ENCODE measurements at regions not wholly inside any gene's neighbourhood (a gene's known extent, or its start where the extent isn't known, plus 50 kb on each side); places are given as distances from the start of the nearest gene placed in this dataset.
A peak's percentile ranks its signal among the peaks of the same experiment; 100 is the strongest.

GRCh38 chr15:94164971-94165370 is 66.4 kb upstream of the MCTP2 start:
- Histone ChIP-seq H4K91ac (ENCODE audit: low read length) (no peak overlapping the region), H3K9ac (ENCODE audit: low read length) (no peak overlapping the region), H2BK15ac (ENCODE audit: low read depth, poor library complexity, severe bottlenecking) (no peak overlapping the region), H3K23ac (ENCODE audit: low read length in 2 of 2) (no peak overlapping the region), H3K14ac (ENCODE audit: low read length in 2 of 2) (no peak overlapping the region), H3K4me3 (ENCODE audit: insufficient read depth in 1 of 2, low read depth in 1 of 2, low read length in 2 of 2) (no peak overlapping the region), H2AFZ (ENCODE audit: low read depth, low read length) (no peak overlapping the region), H2BK12ac (ENCODE audit: low read length in 2 of 2) (peak overlapping the region; percentile 40 to 98), H2AK5ac (ENCODE audit: low read length, severe bottlenecking) (no peak overlapping the region), H3K18ac (ENCODE audit: low read depth in 1 of 2, low read length in 2 of 2) (peak overlapping the region; percentile 64 to 75), H3K4ac (ENCODE audit: low read depth in 1 of 2, low read length in 2 of 2) (peak overlapping the region in 1 of 2 experiments; percentile 4), H3K36me3 (ENCODE audit: control insufficient read depth in 1 of 2, insufficient read depth in 2 of 2, low read depth in 1 of 2, low read length in 2 of 2) (no peaks in the 10 kb centered on the region), H4K8ac (ENCODE audit: low read length) (peak overlapping the region; percentile 84), H3K27ac (ENCODE audit: low read length, poor library complexity, severe bottlenecking) (no peak overlapping the region), H3K9me3 (ENCODE audit: control insufficient read depth, low read length) (no peaks in the 10 kb centered on the region), H3K27me3 (ENCODE audit: control insufficient read depth in 1 of 2, insufficient read depth in 1 of 2, low read length in 2 of 2) (no peaks in the 10 kb centered on the region), H3K79me1 (replicated peaks; ENCODE audit: low read length, poor library complexity, severe bottlenecking) (no peaks in the 10 kb centered on the region), H2BK120ac (ENCODE audit: low read depth, low read length) (peak overlapping the region; percentile 61), H2BK5ac (ENCODE audit: low read depth, low read length, poor library complexity, severe bottlenecking) (no peak overlapping the region), H3K4me2 (ENCODE audit: low read length, poor library complexity, severe bottlenecking) (no peak overlapping the region), H3K4me1 (ENCODE audit: control insufficient read depth, insufficient read depth, low read depth, low read length) (no peaks in the 10 kb centered on the region)
- DNase-seq = peak; percentile 12
- 96% methylated on average over 2 of the region's 3 CpGs for WGBS

GRCh38 chr15:94164202-94164807 is 67.1 kb upstream of the MCTP2 start:
- H2BK5ac ChIP-seq (ENCODE audit: low read depth, low read length, poor library complexity, severe bottlenecking) = no peak overlapping the region
- peak; percentile 82 for DNase-seq
- WGBS = 19% methylated on average over 4 of the region's 10 CpGs
- H3K27ac ChIP-seq (ENCODE audit: low read length, poor library complexity, severe bottlenecking) = no peak overlapping the region
- no peak overlapping the region for H2BK15ac ChIP-seq (ENCODE audit: low read depth, poor library complexity, severe bottlenecking)
- H2AFZ ChIP-seq (ENCODE audit: low read depth, low read length) = no peak overlapping the region
- H3K27me3 ChIP-seq (ENCODE audit: control insufficient read depth in 1 of 2, insufficient read depth in 1 of 2, low read length in 2 of 2) = no peaks in the 10 kb centered on the region
- H3K9me3 ChIP-seq (ENCODE audit: control insufficient read depth, low read length) = no peaks in the 10 kb centered on the region
- H3K79me1 ChIP-seq (replicated peaks; ENCODE audit: low read length, poor library complexity, severe bottlenecking) = no peaks in the 10 kb centered on the region
- H4K91ac ChIP-seq (ENCODE audit: low read length) = no peak overlapping the region
- H4K8ac ChIP-seq (ENCODE audit: low read length) = no peak overlapping the region
- no peaks in the 10 kb centered on the region for H3K4me1 ChIP-seq (ENCODE audit: control insufficient read depth, insufficient read depth, low read depth, low read length)
- H3K36me3 ChIP-seq (ENCODE audit: control insufficient read depth in 1 of 2, insufficient read depth in 2 of 2, low read depth in 1 of 2, low read length in 2 of 2) = no peaks in the 10 kb centered on the region
- no peak overlapping the region for H3K14ac ChIP-seq (ENCODE audit: low read length in 2 of 2)
- no peak overlapping the region for H2BK120ac ChIP-seq (ENCODE audit: low read depth, low read length)
- H3K18ac ChIP-seq (ENCODE audit: low read depth in 1 of 2, low read length in 2 of 2) = peak overlapping the region in 1 of 2 experiments; percentile 50
- H3K23ac ChIP-seq (ENCODE audit: low read length in 2 of 2) = no peak overlapping the region
- H2BK12ac ChIP-seq (ENCODE audit: low read length in 2 of 2) = peak overlapping the region in 1 of 2 experiments; percentile 40
- H3K4me2 ChIP-seq (ENCODE audit: low read length, poor library complexity, severe bottlenecking) = no peak overlapping the region
- no peak overlapping the region for H3K9ac ChIP-seq (ENCODE audit: low read length)
- H3K4me3 ChIP-seq (ENCODE audit: insufficient read depth in 1 of 2, low read depth in 1 of 2, low read length in 2 of 2) = no peak overlapping the region
- H2AK5ac ChIP-seq (ENCODE audit: low read length, severe bottlenecking) = no peak overlapping the region
- H3K4ac ChIP-seq (ENCODE audit: low read depth in 1 of 2, low read length in 2 of 2) = peak overlapping the region in 1 of 2 experiments; percentile 88

DNA sequence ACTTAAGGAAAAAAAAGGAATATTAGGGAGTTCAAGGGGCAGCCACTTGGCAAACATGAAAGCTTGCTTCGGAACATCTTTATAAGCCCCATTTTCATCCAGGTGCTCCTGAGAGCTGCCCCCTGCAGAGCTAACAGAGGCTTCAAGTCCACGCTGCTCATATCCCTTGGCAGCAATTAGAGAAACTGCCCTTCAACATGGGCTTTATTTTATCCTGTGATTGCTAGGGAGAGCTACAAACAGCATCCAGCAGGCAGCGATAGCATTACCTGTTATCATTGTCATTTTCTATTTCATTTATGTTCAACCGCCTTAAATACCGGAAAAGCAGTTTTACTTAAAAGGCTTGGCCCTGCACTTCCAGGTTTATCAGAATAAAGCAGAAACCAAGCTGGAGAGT is 68.4 kb upstream of the MCTP2 start:
- Histone ChIP-seq H3K36me3 (ENCODE audit: control insufficient read depth in 1 of 2, insufficient read depth in 2 of 2, low read depth in 1 of 2, low read length in 2 of 2) (no peaks in the 10 kb centered on the region), H3K9ac (ENCODE audit: low read length) (no peak overlapping the region), H2BK120ac (ENCODE audit: low read depth, low read length) (no peak overlapping the region), H3K79me1 (replicated peaks; ENCODE audit: low read length, poor library complexity, severe bottlenecking) (no peaks in the 10 kb centered on the region), H3K4me1 (ENCODE audit: control insufficient read depth, insufficient read depth, low read depth, low read length) (no peaks in the 10 kb centered on the region), H3K4me2 (ENCODE audit: low read length, poor library complexity, severe bottlenecking) (no peak overlapping the region), H4K8ac (ENCODE audit: low read length) (no peak overlapping the region), H2BK12ac (ENCODE audit: low read length in 2 of 2) (no peak overlapping the region), H3K27ac (ENCODE audit: low read length, poor library complexity, severe bottlenecking) (no peak overlapping the region), H3K14ac (ENCODE audit: low read length in 2 of 2) (peak overlapping the region in 1 of 2 experiments; percentile 55), H2BK15ac (ENCODE audit: low read depth, poor library complexity, severe bottlenecking) (no peak overlapping the region), H3K18ac (ENCODE audit: low read depth in 1 of 2, low read length in 2 of 2) (no peak overlapping the region), H3K9me3 (ENCODE audit: control insufficient read depth, low read length) (no peaks in the 10 kb centered on the region), H3K4me3 (ENCODE audit: insufficient read depth in 1 of 2, low read depth in 1 of 2, low read length in 2 of 2) (no peak overlapping the region), H2BK5ac (ENCODE audit: low read depth, low read length, poor library complexity, severe bottlenecking) (no peak overlapping the region), H3K4ac (ENCODE audit: low read depth in 1 of 2, low read length in 2 of 2) (no peak overlapping the region), H4K91ac (ENCODE audit: low read length) (no peak overlapping the region), H3K23ac (ENCODE audit: low read length in 2 of 2) (no peak overlapping the region), H2AK5ac (ENCODE audit: low read length, severe bottlenecking) (no peak overlapping the region), H2AFZ (ENCODE audit: low read depth, low read length) (no peak overlapping the region), H3K27me3 (ENCODE audit: control insufficient read depth in 1 of 2, insufficient read depth in 1 of 2, low read length in 2 of 2) (no peaks in the 10 kb centered on the region)
- DNase-seq = no peak
- 87% methylated on average over 5 of the region's 5 CpGs for WGBS

- Histone ChIP-seq H2BK120ac (ENCODE audit: low read depth, low read length) (no peak overlapping the region), H2BK12ac (ENCODE audit: low read length in 2 of 2) (no peak overlapping the region), H3K27me3 (ENCODE audit: control insufficient read depth in 1 of 2, insufficient read depth in 1 of 2, low read length in 2 of 2) (peaks cover 0 to 3% of the 10 kb centered on the region in 2 experiments), H3K36me3 (ENCODE audit: control insufficient read depth in 1 of 2, insufficient read depth in 2 of 2, low read depth in 1 of 2, low read length in 2 of 2) (no peaks in the 10 kb centered on the region), H2AFZ (ENCODE audit: low read depth, low read length) (no peak overlapping the region), H2AK5ac (ENCODE audit: low read length, severe bottlenecking) (no peak overlapping the region), H3K4me3 (ENCODE audit: insufficient read depth in 1 of 2, low read depth in 1 of 2, low read length in 2 of 2) (no peak overlapping the region), H4K8ac (ENCODE audit: low read length) (no peak overlapping the region), H3K14ac (ENCODE audit: low read length in 2 of 2) (no peak overlapping the region), H3K27ac (ENCODE audit: low read length, poor library complexity, severe bottlenecking) (no peak overlapping the region), H3K23ac (ENCODE audit: low read length in 2 of 2) (no peak overlapping the region), H3K4me1 (ENCODE audit: control insufficient read depth, insufficient read depth, low read depth, low read length) (no peaks in the 10 kb centered on the region), H2BK15ac (ENCODE audit: low read depth, poor library complexity, severe bottlenecking) (no peak overlapping the region), H3K9ac (ENCODE audit: low read length) (no peak overlapping the region), H3K4me2 (ENCODE audit: low read length, poor library complexity, severe bottlenecking) (no peak overlapping the region), H3K18ac (ENCODE audit: low read depth in 1 of 2, low read length in 2 of 2) (no peak overlapping the region), H3K9me3 (ENCODE audit: control insufficient read depth, low read length) (no peaks in the 10 kb centered on the region), H3K79me1 (replicated peaks; ENCODE audit: low read length, poor library complexity, severe bottlenecking) (no peaks in the 10 kb centered on the region), H4K91ac (ENCODE audit: low read length) (no peak overlapping the region), H3K4ac (ENCODE audit: low read depth in 1 of 2, low read length in 2 of 2) (no peak overlapping the region), H2BK5ac (ENCODE audit: low read depth, low read length, poor library complexity, severe bottlenecking) (no peak overlapping the region)
- WGBS = 94% methylated on average over 2 of the region's 3 CpGs
- DNase-seq = no peak
Observed at GRCh38 chr15:94154255-94154654, 77.1 kb upstream of the MCTP2 start.
